ENCODE measurements at regions not wholly inside any gene's neighbourhood (a gene's known extent, or its start where the extent isn't known, plus 50 kb on each side); places are given as distances from the start of the nearest gene placed in this dataset.

DNA sequence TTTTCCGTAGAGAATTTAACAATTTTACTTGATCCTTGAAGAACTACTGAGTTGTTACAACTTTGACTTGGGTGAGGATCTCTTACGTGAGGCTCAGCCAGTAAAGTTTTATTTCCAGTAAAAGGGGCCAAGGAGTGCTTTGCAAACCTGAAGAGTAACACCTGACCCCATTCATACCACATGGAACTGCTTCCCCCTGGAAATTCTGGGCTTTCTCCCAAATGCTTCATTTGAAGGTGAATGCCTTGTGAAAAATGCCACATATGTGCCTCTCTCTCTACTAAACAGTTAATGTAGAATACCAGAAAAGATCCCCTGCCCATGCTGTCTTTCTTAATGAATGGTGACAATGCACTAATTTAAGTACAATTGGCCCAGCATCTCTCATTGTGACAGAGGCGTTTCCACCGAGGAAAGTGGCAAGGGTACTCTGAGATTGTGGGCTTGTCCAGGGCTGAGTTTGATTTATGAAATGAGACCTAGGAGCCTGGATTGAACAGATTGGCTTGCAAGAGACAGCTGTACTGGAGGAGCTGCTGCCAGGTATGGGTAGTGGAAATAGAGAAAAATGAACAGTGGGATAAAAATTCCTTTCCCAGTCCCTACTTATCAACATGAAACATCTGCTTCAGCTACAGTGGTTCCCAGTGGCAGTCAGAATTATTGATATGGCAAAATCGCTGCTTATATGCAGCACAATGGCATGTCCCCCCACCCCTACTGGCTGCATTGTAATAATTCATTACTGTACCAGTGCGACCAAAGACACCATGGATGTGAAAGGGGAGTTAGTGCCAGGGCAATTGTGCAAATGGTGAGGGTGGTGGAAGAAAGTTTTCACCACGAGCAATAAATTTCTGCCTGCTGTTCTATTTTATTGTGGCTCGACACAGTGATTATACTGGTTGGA is 843.7 kb upstream of the WWC1 start:
- TF ChIP-seq, protein P1, sequence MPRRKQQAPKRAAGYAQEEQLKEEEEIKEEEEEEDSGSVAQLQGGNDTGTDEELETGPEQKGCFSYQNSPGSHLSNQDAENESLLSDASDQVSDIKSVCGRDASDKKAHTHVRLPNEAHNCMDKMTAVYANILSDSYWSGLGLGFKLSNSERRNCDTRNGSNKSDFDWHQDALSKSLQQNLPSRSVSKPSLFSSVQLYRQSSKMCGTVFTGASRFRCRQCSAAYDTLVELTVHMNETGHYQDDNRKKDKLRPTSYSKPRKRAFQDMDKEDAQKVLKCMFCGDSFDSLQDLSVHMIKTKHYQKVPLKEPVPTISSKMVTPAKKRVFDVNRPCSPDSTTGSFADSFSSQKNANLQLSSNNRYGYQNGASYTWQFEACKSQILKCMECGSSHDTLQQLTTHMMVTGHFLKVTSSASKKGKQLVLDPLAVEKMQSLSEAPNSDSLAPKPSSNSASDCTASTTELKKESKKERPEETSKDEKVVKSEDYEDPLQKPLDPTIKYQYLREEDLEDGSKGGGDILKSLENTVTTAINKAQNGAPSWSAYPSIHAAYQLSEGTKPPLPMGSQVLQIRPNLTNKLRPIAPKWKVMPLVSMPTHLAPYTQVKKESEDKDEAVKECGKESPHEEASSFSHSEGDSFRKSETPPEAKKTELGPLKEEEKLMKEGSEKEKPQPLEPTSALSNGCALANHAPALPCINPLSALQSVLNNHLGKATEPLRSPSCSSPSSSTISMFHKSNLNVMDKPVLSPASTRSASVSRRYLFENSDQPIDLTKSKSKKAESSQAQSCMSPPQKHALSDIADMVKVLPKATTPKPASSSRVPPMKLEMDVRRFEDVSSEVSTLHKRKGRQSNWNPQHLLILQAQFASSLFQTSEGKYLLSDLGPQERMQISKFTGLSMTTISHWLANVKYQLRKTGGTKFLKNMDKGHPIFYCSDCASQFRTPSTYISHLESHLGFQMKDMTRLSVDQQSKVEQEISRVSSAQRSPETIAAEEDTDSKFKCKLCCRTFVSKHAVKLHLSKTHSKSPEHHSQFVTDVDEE (CRISPR knock-in tag; IDR thresholded peaks at IDR 0.05), result no peak
- TF ChIP-seq ZNF8 (CRISPR knock-in tag; IDR thresholded peaks at IDR 0.05) (no peak), RARB (CRISPR knock-in tag; IDR thresholded peaks at IDR 0.05) (no peak), ESRRG (CRISPR knock-in tag; IDR thresholded peaks at IDR 0.05) (no peak), GLIS3 (CRISPR knock-in tag; IDR thresholded peaks at IDR 0.05) (no peak), ARNTL (CRISPR knock-in tag; IDR thresholded peaks at IDR 0.05; ENCODE audit: borderline replicate concordance, low read depth) (no peak), ZFP30 (CRISPR knock-in tag; IDR thresholded peaks at IDR 0.05) (no peak), TCF4 (CRISPR knock-in tag; IDR thresholded peaks at IDR 0.05; ENCODE audit: borderline replicate concordance) (no peak), CSDC2 (CRISPR knock-in tag; IDR thresholded peaks at IDR 0.05) (no peak), ZNF70 (CRISPR knock-in tag; IDR thresholded peaks at IDR 0.05) (no peak), BACH2 (CRISPR knock-in tag; IDR thresholded peaks at IDR 0.05; ENCODE audit: borderline replicate concordance) (no peak)
- TF ChIP-seq, protein P2, sequence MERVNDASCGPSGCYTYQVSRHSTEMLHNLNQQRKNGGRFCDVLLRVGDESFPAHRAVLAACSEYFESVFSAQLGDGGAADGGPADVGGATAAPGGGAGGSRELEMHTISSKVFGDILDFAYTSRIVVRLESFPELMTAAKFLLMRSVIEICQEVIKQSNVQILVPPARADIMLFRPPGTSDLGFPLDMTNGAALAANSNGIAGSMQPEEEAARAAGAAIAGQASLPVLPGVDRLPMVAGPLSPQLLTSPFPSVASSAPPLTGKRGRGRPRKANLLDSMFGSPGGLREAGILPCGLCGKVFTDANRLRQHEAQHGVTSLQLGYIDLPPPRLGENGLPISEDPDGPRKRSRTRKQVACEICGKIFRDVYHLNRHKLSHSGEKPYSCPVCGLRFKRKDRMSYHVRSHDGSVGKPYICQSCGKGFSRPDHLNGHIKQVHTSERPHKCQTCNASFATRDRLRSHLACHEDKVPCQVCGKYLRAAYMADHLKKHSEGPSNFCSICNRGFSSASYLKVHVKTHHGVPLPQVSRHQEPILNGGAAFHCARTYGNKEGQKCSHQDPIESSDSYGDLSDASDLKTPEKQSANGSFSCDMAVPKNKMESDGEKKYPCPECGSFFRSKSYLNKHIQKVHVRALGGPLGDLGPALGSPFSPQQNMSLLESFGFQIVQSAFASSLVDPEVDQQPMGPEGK (CRISPR knock-in tag; IDR thresholded peaks at IDR 0.05; ENCODE audit: borderline replicate concordance), result no peak
- ATAC-seq, result no peak

DNA sequence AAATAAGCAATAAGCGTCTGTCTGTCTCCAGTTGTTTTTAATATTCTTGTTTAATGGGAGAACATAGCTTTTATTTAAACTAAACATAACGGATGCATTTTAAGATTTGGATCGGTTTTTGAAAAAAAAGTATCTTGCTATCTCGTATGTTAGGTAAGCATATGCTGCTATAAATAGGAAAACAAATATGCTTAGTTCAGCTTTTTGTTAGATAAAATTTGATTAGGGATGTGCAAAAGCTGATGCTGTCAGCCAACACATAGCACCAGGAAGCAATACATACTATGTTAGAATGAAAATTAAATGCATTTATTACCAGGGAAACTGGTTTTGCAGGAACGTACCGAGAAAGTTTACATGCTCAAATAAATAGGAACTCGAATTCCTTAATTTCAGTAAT is 843.1 kb upstream of the WWC1 start:
- TF ChIP-seq, protein P3, sequence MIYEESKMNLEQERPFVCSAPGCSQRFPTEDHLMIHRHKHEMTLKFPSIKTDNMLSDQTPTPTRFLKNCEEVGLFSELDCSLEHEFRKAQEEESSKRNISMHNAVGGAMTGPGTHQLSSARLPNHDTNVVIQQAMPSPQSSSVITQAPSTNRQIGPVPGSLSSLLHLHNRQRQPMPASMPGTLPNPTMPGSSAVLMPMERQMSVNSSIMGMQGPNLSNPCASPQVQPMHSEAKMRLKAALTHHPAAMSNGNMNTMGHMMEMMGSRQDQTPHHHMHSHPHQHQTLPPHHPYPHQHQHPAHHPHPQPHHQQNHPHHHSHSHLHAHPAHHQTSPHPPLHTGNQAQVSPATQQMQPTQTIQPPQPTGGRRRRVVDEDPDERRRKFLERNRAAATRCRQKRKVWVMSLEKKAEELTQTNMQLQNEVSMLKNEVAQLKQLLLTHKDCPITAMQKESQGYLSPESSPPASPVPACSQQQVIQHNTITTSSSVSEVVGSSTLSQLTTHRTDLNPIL (CRISPR knock-in tag; IDR thresholded peaks at IDR 0.05; ENCODE audit: low read depth), result no peak
- TF ChIP-seq ISL1 (CRISPR knock-in tag; IDR thresholded peaks at IDR 0.05) (no peak), CSDC2 (CRISPR knock-in tag; IDR thresholded peaks at IDR 0.05) (no peak), ESRRG (CRISPR knock-in tag; IDR thresholded peaks at IDR 0.05) (no peak), ZNF70 (CRISPR knock-in tag; IDR thresholded peaks at IDR 0.05) (no peak), ZNF8 (CRISPR knock-in tag; IDR thresholded peaks at IDR 0.05) (no peak), OSR1 (CRISPR knock-in tag; IDR thresholded peaks at IDR 0.05) (no peak), GLIS3 (CRISPR knock-in tag; IDR thresholded peaks at IDR 0.05) (no peak), BACH2 (CRISPR knock-in tag; IDR thresholded peaks at IDR 0.05; ENCODE audit: borderline replicate concordance) (no peak), ZFP30 (CRISPR knock-in tag; IDR thresholded peaks at IDR 0.05) (no peak), ARNTL (CRISPR knock-in tag; IDR thresholded peaks at IDR 0.05; ENCODE audit: borderline replicate concordance, low read depth) (no peak), ZFP3 (CRISPR knock-in tag; IDR thresholded peaks at IDR 0.05) (no peak), TCF4 (CRISPR knock-in tag; IDR thresholded peaks at IDR 0.05; ENCODE audit: borderline replicate concordance) (no peak)
- TF ChIP-seq, protein P4, sequence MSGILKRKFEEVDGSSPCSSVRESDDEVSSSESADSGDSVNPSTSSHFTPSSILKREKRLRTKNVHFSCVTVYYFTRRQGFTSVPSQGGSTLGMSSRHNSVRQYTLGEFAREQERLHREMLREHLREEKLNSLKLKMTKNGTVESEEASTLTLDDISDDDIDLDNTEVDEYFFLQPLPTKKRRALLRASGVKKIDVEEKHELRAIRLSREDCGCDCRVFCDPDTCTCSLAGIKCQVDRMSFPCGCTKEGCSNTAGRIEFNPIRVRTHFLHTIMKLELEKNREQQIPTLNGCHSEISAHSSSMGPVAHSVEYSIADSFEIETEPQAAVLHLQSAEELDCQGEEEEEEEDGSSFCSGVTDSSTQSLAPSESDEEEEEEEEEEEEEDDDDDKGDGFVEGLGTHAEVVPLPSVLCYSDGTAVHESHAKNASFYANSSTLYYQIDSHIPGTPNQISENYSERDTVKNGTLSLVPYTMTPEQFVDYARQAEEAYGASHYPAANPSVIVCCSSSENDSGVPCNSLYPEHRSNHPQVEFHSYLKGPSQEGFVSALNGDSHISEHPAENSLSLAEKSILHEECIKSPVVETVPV (CRISPR knock-in tag; IDR thresholded peaks at IDR 0.05), result no peak
- TF ChIP-seq, protein P2 (CRISPR knock-in tag; IDR thresholded peaks at IDR 0.05; ENCODE audit: borderline replicate concordance), result no peak
- TF ChIP-seq, protein P1 (CRISPR knock-in tag; IDR thresholded peaks at IDR 0.05), result no peak
- TF ChIP-seq, protein P5, sequence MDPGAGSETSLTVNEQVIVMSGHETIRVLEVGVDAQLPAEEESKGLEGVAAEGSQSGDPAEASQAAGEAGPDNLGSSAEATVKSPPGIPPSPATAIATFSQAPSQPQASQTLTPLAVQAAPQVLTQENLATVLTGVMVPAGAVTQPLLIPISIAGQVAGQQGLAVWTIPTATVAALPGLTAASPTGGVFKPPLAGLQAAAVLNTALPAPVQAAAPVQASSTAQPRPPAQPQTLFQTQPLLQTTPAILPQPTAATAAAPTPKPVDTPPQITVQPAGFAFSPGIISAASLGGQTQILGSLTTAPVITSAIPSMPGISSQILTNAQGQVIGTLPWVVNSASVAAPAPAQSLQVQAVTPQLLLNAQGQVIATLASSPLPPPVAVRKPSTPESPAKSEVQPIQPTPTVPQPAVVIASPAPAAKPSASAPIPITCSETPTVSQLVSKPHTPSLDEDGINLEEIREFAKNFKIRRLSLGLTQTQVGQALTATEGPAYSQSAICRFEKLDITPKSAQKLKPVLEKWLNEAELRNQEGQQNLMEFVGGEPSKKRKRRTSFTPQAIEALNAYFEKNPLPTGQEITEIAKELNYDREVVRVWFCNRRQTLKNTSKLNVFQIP (CRISPR knock-in tag; IDR thresholded peaks at IDR 0.05; ENCODE audit: borderline replicate concordance, low read depth), result no peak
- ATAC-seq, result no peak

Data from SK-N-SH treated with all-trans-retinoic acid at 6 μM for 48 hours (cell line).